ENCODE measurements at regions not wholly inside any gene's neighbourhood (a gene's known extent, or its start where the extent isn't known, plus 50 kb on each side); places are given as distances from the start of the nearest gene placed in this dataset.
"Not testable (repeated sequence)": the region's sequence is repeated elsewhere in the genome, so short reads cannot be mapped to it uniquely, and the experiment has no call there.

GRCh38 chr3:162704799-162705385 is 1208.3 kb downstream of the OTOL1 start:
- Histone ChIP-seq H3K9me3 (no peaks in the 10 kb centered on the region), H3K36me3 (no peaks in the 10 kb centered on the region), H3K4me3 (no peak overlapping the region), H3K27me3 (no peaks in the 10 kb centered on the region), H3K4me1 (no peaks in the 10 kb centered on the region), H3K27ac (no peak overlapping the region)
- ATAC-seq (peak; percentile 24), DNase-seq (no peak)
- no peak for TF ChIP-seq CTCF (IDR thresholded peaks at IDR 0.05)
- intact Hi-C loops (cut with DNase I) = no loop called here

- H3K9me3 ChIP-seq; DNase-seq; ATAC-seq; H3K27me3 ChIP-seq; H3K4me1 ChIP-seq; H3K4me3 ChIP-seq; intact Hi-C loops (cut with DNase I); H3K36me3 ChIP-seq; H3K27ac ChIP-seq: not testable (repeated sequence)
These were observed 1211.8 kb downstream of the OTOL1 start for GRCh38 chr3:162708394-162708793.

GRCh38 chr3:162708942-162709706 is 1212.5 kb downstream of the OTOL1 start:
- H3K36me3 ChIP-seq; H3K4me3 ChIP-seq; H3K27ac ChIP-seq; H3K4me1 ChIP-seq; ATAC-seq; DNase-seq; H3K9me3 ChIP-seq; H3K27me3 ChIP-seq; intact Hi-C loops (cut with DNase I): not testable (repeated sequence)

GRCh38 chr3:162710332-162711112 is 1213.9 kb downstream of the OTOL1 start:
- H3K4me1 ChIP-seq = no peaks in the 10 kb centered on the region
- peak; percentile 21 for ATAC-seq
- H3K27ac ChIP-seq = no peak overlapping the region
- H3K27me3 ChIP-seq = no peaks in the 10 kb centered on the region
- DNase-seq = peak; percentile 64
- H3K9me3 ChIP-seq = no peaks in the 10 kb centered on the region
- H3K36me3 ChIP-seq = no peaks in the 10 kb centered on the region
- TF ChIP-seq CTCF (IDR thresholded peaks at IDR 0.05) = no peak
- no peak overlapping the region for H3K4me3 ChIP-seq
- intact Hi-C loops (cut with DNase I) = no loop called here

GRCh38 chr3:162717074-162717473 is 1220.5 kb downstream of the OTOL1 start:
- H3K4me1 ChIP-seq; H3K9me3 ChIP-seq; H3K27ac ChIP-seq; H3K4me3 ChIP-seq; intact Hi-C loops (cut with DNase I); ATAC-seq; DNase-seq; H3K36me3 ChIP-seq; H3K27me3 ChIP-seq: not testable (repeated sequence)

- H3K9me3 ChIP-seq = no peaks in the 10 kb centered on the region
- H3K36me3 ChIP-seq = no peaks in the 10 kb centered on the region
- no peak overlapping the region for H3K27ac ChIP-seq
- H3K4me3 ChIP-seq = no peak overlapping the region
- ATAC-seq (no peak), DNase-seq (no peak)
- no peak for TF ChIP-seq CTCF (IDR thresholded peaks at IDR 0.05)
- H3K27me3 ChIP-seq = no peaks in the 10 kb centered on the region
- no peaks in the 10 kb centered on the region for H3K4me1 ChIP-seq
- intact Hi-C loops (cut with DNase I) = no loop called here
These were observed 1222.1 kb downstream of the OTOL1 start for GRCh38 chr3:162718697-162719096.

Data from upper lobe of right lung (tissue), 1 donor.